Right atrium auricular region (tissue), 2 donors: ENCODE measurements at regions not wholly inside any gene's neighbourhood (a gene's known extent, or its start where the extent isn't known, plus 50 kb on each side); places are given as distances from the start of the nearest gene placed in this dataset.

Experiments
- DNase-seq: peaks from one replicate; pipeline ENCODE4 v3.0.0-alpha.2; 2019; ENCODE audit warnings: low spot score
- H3K27ac ChIP-seq, 2 donors: fragments of 200-600 bp; sonication (generic); 1 replicate in 1 of 2; 2 replicates in 1 of 2; pipeline ENCODE4 v1.5.1; 2016 to 2019
- H3K27me3 ChIP-seq, 2 donors: fragments of 200-600 bp; sonication (generic); one replicate each; pipeline versions ENCODE4 v1.5.1 to v1.6.0; 2017 to 2019
- H3K36me3 ChIP-seq: fragments of 200-600 bp; sonication (generic); one replicate; pipeline ENCODE4 v1.5.1; 2016
- H3K4me1 ChIP-seq, 2 donors: fragments of 200-600 bp; sonication (generic); one replicate each; pipeline versions ENCODE4 v1.5.1 to v1.6.0; 2017 to 2019
- H3K4me3 ChIP-seq, 2 donors: fragments of 200-600 bp; sonication (generic); 1 replicate in 1 of 2; 2 replicates in 1 of 2; pipeline ENCODE4 v1.5.1; 2017 to 2019; ENCODE audit warnings: mild to moderate bottlenecking in 1 of 2, moderate library complexity in 1 of 2
- H3K9me3 ChIP-seq, 2 donors: fragments of 200-600 bp; sonication (generic); one replicate each; pipeline ENCODE4 v1.5.1; 2019
- TF ChIP-seq, protein P1 (sequence below), 2 donors: fragments of 200-600 bp; sonication (generic); IDR thresholded peaks; one replicate each; pipeline ENCODE4 v1.5.1; 2019; ENCODE audit warnings: antibody characterized with exemption in 2 of 2

DNA sequence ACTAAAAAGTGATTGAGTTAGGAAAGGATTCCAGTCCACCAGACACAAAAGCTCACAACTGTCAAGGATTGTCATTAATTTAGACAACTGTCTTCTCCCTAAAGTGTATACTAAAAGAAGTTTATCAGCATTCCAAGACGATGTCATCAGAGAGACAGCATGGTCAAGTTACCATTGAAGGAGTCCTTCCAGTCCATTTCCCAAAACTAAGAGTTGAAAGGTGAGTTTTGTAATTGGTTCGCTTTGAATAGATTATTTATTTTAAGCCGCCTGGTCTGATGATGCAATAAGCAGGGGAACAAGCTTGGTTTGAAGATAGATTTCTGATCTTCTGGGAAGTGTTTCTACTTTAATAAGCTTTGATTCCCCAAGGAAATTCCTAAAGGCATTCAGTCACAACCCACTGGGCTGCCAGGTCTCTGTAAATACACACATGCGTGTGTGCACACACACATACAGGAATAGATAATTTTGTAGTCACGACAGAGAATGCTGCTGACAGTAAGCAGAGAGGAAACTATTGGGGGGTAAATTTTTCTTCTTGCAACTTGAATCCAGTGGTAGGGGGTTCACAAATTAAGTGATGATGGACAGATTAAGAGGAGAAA, 234.8 kb downstream of the PIK3R1 start:
- DNase-seq, result no peak
- no peaks in the 10 kb centered on the region for H3K9me3 ChIP-seq
- TF ChIP-seq, protein P1, sequence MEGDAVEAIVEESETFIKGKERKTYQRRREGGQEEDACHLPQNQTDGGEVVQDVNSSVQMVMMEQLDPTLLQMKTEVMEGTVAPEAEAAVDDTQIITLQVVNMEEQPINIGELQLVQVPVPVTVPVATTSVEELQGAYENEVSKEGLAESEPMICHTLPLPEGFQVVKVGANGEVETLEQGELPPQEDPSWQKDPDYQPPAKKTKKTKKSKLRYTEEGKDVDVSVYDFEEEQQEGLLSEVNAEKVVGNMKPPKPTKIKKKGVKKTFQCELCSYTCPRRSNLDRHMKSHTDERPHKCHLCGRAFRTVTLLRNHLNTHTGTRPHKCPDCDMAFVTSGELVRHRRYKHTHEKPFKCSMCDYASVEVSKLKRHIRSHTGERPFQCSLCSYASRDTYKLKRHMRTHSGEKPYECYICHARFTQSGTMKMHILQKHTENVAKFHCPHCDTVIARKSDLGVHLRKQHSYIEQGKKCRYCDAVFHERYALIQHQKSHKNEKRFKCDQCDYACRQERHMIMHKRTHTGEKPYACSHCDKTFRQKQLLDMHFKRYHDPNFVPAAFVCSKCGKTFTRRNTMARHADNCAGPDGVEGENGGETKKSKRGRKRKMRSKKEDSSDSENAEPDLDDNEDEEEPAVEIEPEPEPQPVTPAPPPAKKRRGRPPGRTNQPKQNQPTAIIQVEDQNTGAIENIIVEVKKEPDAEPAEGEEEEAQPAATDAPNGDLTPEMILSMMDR (IDR thresholded peaks at IDR 0.05), result no peak
- no peak overlapping the region for H3K27ac ChIP-seq
- H3K4me3 ChIP-seq, result no peak overlapping the region
- no peaks in the 10 kb centered on the region for H3K4me1 ChIP-seq
- no peaks in the 10 kb centered on the region for H3K36me3 ChIP-seq
- no peaks in the 10 kb centered on the region for H3K27me3 ChIP-seq

DNA sequence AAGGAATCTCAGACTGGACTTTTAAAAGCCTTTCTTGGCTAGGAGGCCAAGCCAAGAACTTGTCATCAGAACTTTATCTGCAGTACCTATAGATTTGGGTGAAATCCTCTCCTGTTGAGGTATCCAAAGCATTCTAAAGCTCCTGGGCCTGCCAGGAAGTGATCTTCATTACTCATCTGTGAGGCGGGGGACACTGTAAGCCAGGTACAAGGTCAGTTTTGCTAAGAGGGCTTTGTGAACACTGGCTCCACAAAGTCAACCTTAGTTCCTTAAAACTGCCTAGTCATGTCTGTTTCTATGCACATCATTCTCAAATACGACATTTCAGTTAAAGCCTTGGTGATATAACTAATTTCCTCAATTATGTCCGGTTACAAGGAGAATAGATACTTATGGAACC, 236.7 kb downstream of the PIK3R1 start:
- no peaks in the 10 kb centered on the region for H3K27me3 ChIP-seq
- H3K36me3 ChIP-seq, result no peaks in the 10 kb centered on the region
- H3K9me3 ChIP-seq, result no peaks in the 10 kb centered on the region
- no peak for DNase-seq
- TF ChIP-seq, protein P1 (IDR thresholded peaks at IDR 0.05), result no peak
- H3K4me3 ChIP-seq, result no peak overlapping the region
- H3K4me1 ChIP-seq, result peaks cover 0 to 10% of the 10 kb centered on the region in 2 donors
- H3K27ac ChIP-seq, result no peak overlapping the region

DNA sequence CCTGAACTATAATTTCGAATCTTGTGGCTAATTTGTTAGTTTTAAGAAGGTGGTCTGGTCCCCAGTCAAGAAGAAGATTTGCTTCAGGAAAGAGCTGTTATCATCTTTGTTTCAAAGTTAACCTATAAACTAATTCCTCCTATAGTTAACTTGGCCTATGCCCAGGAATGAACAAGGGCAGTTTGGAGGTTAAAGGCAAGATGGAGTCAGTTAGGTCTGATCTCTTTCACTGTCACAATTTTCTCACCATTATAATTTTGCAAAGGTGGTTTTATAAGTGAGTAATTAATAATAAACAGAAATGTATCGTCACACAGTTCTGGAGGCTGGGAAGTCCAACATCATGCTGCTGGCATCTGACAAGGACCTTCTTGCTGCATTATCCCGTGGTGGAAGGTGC, 238.6 kb downstream of the PIK3R1 start:
- TF ChIP-seq, protein P1 (IDR thresholded peaks at IDR 0.05), result no peak
- Histone ChIP-seq H3K4me3 (no peak overlapping the region), H3K27me3 (no peaks in the 10 kb centered on the region), H3K4me1 (peaks cover 0 to 10% of the 10 kb centered on the region in 2 donors), H3K36me3 (no peaks in the 10 kb centered on the region), H3K27ac (no peak overlapping the region), H3K9me3 (no peaks in the 10 kb centered on the region)
- DNase-seq, result no peak

DNA sequence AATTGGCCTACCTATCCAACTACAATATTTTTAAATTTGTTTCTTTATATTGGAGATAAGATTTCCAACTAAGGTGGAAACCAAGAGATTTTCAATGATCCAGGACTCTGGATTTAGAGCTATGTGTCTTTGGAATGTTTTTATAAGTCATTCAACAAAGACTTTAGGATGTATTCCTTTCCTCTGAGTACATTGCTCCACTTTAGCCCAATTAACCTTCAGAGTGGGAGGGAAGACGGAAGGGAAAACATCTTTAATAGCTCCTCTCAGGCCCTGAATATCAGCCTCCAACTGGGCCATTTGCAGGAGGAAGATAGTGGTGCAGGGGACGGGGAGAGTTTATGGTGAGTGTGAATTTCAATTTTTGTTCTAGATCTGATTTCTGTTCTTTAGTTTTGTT, 239.2 kb downstream of the PIK3R1 start:
- no peaks in the 10 kb centered on the region for H3K36me3 ChIP-seq
- H3K4me3 ChIP-seq, result no peak overlapping the region
- DNase-seq, result no peak
- TF ChIP-seq, protein P1 (IDR thresholded peaks at IDR 0.05), result no peak
- H3K9me3 ChIP-seq, result no peaks in the 10 kb centered on the region
- peaks cover 0 to 10% of the 10 kb centered on the region in 2 donors for H3K4me1 ChIP-seq
- H3K27ac ChIP-seq, result no peak overlapping the region
- H3K27me3 ChIP-seq, result no peaks in the 10 kb centered on the region

DNA sequence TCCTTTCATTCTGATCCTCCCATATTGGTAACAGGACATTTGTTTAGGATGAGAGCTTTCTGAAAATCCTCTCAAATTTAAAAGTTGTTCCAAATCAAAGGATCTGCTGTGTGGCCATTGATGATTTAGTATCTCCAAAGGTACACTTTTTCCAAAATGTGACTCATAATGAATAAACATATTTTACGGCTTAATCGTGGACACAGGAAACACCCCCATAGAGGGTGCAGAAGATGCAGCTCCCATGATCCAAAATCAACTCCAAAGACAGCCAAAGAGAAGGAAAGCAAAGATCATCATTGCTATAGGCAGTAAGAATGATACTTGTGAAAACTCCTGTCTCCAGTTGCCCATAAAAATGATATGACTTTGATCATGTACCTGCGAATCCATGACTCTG, 239.7 kb downstream of the PIK3R1 start:
- TF ChIP-seq, protein P1 (IDR thresholded peaks at IDR 0.05), result no peak
- H3K4me1 ChIP-seq, result peaks cover 0 to 10% of the 10 kb centered on the region in 2 donors
- no peaks in the 10 kb centered on the region for H3K27me3 ChIP-seq
- no peaks in the 10 kb centered on the region for H3K9me3 ChIP-seq
- no peaks in the 10 kb centered on the region for H3K36me3 ChIP-seq
- H3K27ac ChIP-seq, result no peak overlapping the region
- no peak for DNase-seq
- no peak overlapping the region for H3K4me3 ChIP-seq

DNA sequence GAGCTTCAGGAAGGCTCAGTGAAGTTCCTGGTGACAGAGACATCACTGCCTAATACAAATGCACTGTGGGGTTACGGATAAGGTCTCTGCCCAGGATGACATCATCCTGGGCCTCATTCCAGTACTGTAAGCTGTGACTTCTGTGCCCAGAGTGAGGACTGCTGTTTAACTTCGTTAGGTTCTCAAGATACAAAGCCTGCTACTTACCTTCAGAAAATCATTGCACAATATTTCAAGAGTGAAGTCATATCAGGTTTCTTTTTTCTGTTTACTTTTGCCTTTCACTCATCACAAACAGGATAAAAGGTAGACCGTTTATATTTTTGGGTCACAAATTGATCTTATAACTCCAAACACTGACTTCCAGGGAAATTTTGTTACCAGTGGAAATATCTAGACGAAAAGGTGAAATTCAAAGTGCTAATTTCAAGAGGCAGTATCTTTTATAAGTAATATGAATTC, 241.2 kb downstream of the PIK3R1 start:
- TF ChIP-seq, protein P1 (IDR thresholded peaks at IDR 0.05), result no peak
- no peak for DNase-seq
- H3K4me3 ChIP-seq, result no peak overlapping the region
- no peak overlapping the region for H3K27ac ChIP-seq
- no peaks in the 10 kb centered on the region for H3K36me3 ChIP-seq
- no peaks in the 10 kb centered on the region for H3K27me3 ChIP-seq
- H3K9me3 ChIP-seq, result no peaks in the 10 kb centered on the region
- H3K4me1 ChIP-seq, result peaks cover 0 to 10% of the 10 kb centered on the region in 2 donors
